ENCODE measurements at regions not wholly inside any gene's neighbourhood (a gene's known extent, or its start where the extent isn't known, plus 50 kb on each side); places are given as distances from the start of the nearest gene placed in this dataset.

DNA sequence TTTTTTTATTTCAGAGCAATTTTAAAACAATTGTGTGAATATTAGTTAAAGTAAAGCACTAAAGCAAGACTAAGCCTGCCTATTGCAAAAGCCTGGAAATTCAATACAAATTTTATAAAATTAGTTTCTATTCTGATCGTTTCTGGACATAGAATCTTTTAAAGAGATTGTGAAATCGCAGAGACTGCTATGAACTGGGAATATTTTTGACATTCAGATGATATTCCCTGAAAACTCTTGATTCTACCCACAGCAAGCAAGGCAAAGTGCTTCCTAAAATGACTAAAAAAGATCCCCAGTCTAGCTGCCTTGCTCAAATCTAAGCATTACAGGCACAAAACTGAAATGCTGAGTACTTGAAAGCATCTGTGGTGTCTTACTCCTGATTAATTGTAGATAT, 187.6 kb upstream of the CEP162 start:
- DNase-seq (ENCODE audit: extremely low spot score, unreplicated experiment), result no peak
- Mint-ChIP-seq H3K36me3 (no peaks in the 10 kb centered on the region), H3K4me3 (no peak overlapping the region), H3K27ac (no peak overlapping the region), H3K27me3 (peaks cover 36% of the 10 kb centered on the region), H3K4me1 (ENCODE audit: unreplicated experiment) (peaks cover 5% of the 10 kb centered on the region), H3K9me3 (no peaks in the 10 kb centered on the region)
- TF ChIP-seq, protein P1, sequence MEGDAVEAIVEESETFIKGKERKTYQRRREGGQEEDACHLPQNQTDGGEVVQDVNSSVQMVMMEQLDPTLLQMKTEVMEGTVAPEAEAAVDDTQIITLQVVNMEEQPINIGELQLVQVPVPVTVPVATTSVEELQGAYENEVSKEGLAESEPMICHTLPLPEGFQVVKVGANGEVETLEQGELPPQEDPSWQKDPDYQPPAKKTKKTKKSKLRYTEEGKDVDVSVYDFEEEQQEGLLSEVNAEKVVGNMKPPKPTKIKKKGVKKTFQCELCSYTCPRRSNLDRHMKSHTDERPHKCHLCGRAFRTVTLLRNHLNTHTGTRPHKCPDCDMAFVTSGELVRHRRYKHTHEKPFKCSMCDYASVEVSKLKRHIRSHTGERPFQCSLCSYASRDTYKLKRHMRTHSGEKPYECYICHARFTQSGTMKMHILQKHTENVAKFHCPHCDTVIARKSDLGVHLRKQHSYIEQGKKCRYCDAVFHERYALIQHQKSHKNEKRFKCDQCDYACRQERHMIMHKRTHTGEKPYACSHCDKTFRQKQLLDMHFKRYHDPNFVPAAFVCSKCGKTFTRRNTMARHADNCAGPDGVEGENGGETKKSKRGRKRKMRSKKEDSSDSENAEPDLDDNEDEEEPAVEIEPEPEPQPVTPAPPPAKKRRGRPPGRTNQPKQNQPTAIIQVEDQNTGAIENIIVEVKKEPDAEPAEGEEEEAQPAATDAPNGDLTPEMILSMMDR (conservative IDR thresholded peaks at IDR 0.05), result no peak

DNA sequence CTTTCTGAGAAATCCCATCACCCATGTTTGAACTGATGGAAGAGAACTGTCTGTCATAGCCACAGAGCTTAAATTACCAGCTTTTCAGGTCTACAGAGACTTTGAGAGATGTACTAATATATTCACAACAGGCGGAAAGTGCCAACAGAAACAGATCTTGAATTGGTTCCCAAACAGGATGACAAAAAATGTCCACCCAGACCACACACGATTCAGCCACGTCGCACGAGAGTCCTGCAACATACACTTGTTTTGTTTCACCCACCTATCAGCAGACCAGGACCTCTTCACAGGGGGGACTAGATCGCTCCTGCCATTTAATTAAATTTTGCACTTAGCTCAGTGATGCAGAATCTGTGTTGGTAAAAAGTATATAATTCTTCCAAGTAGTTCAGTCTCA, 187.1 kb upstream of the CEP162 start:
- Mint-ChIP-seq H3K27me3 (peaks cover 36% of the 10 kb centered on the region), H3K4me1 (ENCODE audit: unreplicated experiment) (peaks cover 5% of the 10 kb centered on the region), H3K36me3 (no peaks in the 10 kb centered on the region), H3K27ac (no peak overlapping the region), H3K9me3 (no peaks in the 10 kb centered on the region), H3K4me3 (no peak overlapping the region)
- TF ChIP-seq, protein P1 (conservative IDR thresholded peaks at IDR 0.05), result no peak
- DNase-seq (ENCODE audit: extremely low spot score, unreplicated experiment), result no peak

DNA sequence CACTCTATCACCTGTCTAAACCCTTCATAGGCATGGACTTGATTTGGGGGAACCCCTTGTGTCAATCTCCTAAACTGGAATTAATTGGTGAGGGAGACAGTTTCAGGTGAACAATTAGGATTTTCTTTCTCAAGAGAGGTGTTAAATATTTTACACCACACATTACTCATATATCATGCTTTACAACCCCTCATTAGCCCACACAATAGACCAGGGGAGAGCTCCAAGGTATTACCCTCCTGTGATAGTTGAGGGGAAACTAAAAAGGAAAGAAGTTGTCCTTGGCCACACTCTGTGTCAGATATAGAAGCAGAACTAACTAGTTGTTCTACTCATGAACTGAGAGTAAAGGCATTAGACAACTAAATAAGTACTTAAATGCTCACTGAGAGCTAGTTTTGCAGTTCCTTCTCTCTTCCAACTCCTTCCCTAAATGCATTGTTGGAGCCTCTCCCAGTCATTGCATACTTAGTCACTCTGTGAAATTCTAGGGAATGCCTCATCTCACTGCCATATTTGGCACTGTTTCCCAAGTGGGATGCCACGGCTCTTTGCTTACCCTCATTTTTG, 183.7 kb upstream of the CEP162 start:
- no peak for DNase-seq (ENCODE audit: extremely low spot score, unreplicated experiment)
- Mint-ChIP-seq H3K9me3 (no peaks in the 10 kb centered on the region), H3K27ac (no peak overlapping the region), H3K4me3 (no peak overlapping the region), H3K4me1 (ENCODE audit: unreplicated experiment) (peaks cover 9% of the 10 kb centered on the region), H3K36me3 (no peaks in the 10 kb centered on the region), H3K27me3 (peaks cover 37% of the 10 kb centered on the region)
- TF ChIP-seq, protein P1 (conservative IDR thresholded peaks at IDR 0.05), result no peak

DNA sequence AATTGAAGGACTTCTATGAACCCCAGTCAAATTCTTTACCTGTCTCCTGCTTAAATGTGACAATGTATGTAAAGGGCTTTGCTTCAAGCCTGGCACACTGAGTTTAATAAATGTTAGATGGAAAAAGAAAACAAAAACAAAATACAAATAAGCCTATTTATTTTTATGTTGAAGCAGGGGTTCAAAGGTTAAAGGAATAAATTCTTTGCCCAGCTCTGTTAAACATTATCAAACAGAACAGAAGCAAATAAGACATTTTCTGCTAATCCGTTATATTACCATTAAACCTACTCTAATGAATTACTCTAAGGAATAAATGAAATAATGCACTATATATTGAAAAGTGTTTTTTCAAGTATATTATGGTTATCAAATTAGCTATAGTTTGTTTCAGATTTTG, 182.5 kb upstream of the CEP162 start:
- TF ChIP-seq, protein P1 (conservative IDR thresholded peaks at IDR 0.05), result no peak
- DNase-seq (ENCODE audit: extremely low spot score, unreplicated experiment), result no peak
- no peaks in the 10 kb centered on the region for H3K36me3 Mint-ChIP-seq
- H3K4me3 Mint-ChIP-seq, result no peak overlapping the region
- H3K27ac Mint-ChIP-seq, result no peak overlapping the region
- peaks cover 9% of the 10 kb centered on the region for H3K4me1 Mint-ChIP-seq (ENCODE audit: unreplicated experiment)
- no peaks in the 10 kb centered on the region for H3K9me3 Mint-ChIP-seq
- H3K27me3 Mint-ChIP-seq, result peaks cover 34% of the 10 kb centered on the region

DNA sequence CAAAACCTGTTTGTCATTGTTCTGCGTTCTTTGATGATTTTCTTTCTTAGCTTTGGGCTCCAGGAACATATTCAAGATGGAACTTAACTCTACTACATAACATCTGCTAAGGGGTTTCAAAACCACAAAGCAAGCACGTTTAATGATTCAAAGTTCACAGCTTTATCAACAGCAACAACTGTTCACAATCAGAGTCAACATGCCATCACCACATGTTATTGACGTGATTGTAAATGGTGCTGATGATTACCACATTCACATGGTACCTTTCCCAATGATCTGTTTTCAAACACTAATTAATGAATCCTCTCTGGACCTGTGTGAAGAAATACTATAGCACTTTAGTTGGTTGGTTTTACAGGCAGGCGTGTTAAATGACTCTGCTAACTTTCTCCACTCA, 180.6 kb upstream of the CEP162 start:
- Mint-ChIP-seq H3K4me3 (no peak overlapping the region), H3K27ac (no peak overlapping the region), H3K27me3 (peaks cover 19% of the 10 kb centered on the region), H3K36me3 (no peaks in the 10 kb centered on the region), H3K4me1 (ENCODE audit: unreplicated experiment) (peaks cover 9% of the 10 kb centered on the region), H3K9me3 (no peaks in the 10 kb centered on the region)
- TF ChIP-seq, protein P1 (conservative IDR thresholded peaks at IDR 0.05), result no peak
- DNase-seq (ENCODE audit: extremely low spot score, unreplicated experiment), result no peak

DNA sequence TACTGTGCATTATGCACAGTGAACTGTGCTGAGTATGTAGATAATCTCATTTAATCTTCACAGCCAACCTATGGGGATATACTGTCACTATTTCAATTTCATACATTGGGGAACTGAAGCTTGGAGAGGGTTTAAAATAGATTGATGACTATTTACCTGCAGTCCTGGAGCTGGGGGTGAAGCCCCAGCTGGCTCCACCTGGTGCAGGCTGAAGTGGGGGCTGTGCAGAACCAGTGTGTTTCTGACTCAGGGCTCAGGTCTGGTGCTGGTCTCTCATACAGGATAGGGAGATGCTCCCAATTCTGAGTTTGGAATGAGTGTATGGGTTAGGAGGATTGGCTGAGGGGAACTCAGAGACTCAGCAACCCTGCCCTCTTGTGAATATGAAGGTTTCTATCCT, 176.1 kb upstream of the CEP162 start:
- H3K4me1 Mint-ChIP-seq (ENCODE audit: unreplicated experiment), result peaks cover 4% of the 10 kb centered on the region
- DNase-seq (ENCODE audit: extremely low spot score, unreplicated experiment), result no peak
- H3K27me3 Mint-ChIP-seq, result peaks cover 11% of the 10 kb centered on the region
- no peak overlapping the region for H3K27ac Mint-ChIP-seq
- no peak overlapping the region for H3K4me3 Mint-ChIP-seq
- TF ChIP-seq, protein P1 (conservative IDR thresholded peaks at IDR 0.05), result no peak
- no peaks in the 10 kb centered on the region for H3K9me3 Mint-ChIP-seq
- H3K36me3 Mint-ChIP-seq, result no peaks in the 10 kb centered on the region

Measured in type B pancreatic cell (in vitro differentiated cells).